ENCODE measurements at regions not wholly inside any gene's neighbourhood (a gene's known extent, or its start where the extent isn't known, plus 50 kb on each side); places are given as distances from the start of the nearest gene placed in this dataset.

GRCh38 chrX:97666890-97667289 lies 783.2 kb downstream of the RPA4 start:
- DNase-seq: no peak

- no peak for DNase-seq
Measured at GRCh38 chrX:97668126-97668525, 784.4 kb downstream of the RPA4 start.

GRCh38 chrX:97672138-97672537 lies 788.4 kb downstream of the RPA4 start:
- DNase-seq: no peak

GRCh38 chrX:97672608-97673007 lies 788.9 kb downstream of the RPA4 start:
- no peak for DNase-seq

- no peak for DNase-seq
Measured at GRCh38 chrX:97673135-97673534, 789.4 kb downstream of the RPA4 start.

- no peak for DNase-seq
Measured at GRCh38 chrX:97682991-97683840, 799.5 kb downstream of the RPA4 start.

- DNase-seq: no peak
Measured at GRCh38 chrX:97685753-97686152, 802.0 kb downstream of the RPA4 start.

- DNase-seq: no peak
Measured at GRCh38 chrX:97691901-97692455, 808.3 kb downstream of the RPA4 start.

- no peak for DNase-seq
Measured at GRCh38 chrX:97692575-97692974, 808.9 kb downstream of the RPA4 start.

- DNase-seq: no peak
Measured at GRCh38 chrX:97700547-97700946, 816.8 kb downstream of the RPA4 start.

- DNase-seq: no peak
Measured at GRCh38 chrX:97704474-97704873, 820.8 kb downstream of the RPA4 start.

- DNase-seq: no peak
Measured at GRCh38 chrX:97704881-97705280, 821.2 kb downstream of the RPA4 start.

- DNase-seq: no peak
Measured at GRCh38 chrX:97705936-97706335, 822.2 kb downstream of the RPA4 start.

- DNase-seq: no peak
Measured at GRCh38 chrX:97714072-97714471, 830.4 kb downstream of the RPA4 start.

GRCh38 chrX:97728215-97728614 lies 844.5 kb downstream of the RPA4 start:
- no peak for DNase-seq

- no peak for DNase-seq
Measured at GRCh38 chrX:97740044-97740443, 856.3 kb downstream of the RPA4 start.

- no peak for DNase-seq
Measured at GRCh38 chrX:97740886-97741285, 857.2 kb downstream of the RPA4 start.

GRCh38 chrX:97743014-97743413 lies 859.3 kb downstream of the RPA4 start:
- no peak for DNase-seq

- DNase-seq: no peak
Measured at GRCh38 chrX:97747346-97747745, 863.6 kb downstream of the RPA4 start.

- DNase-seq: no peak
Measured at GRCh38 chrX:97751016-97751415, 867.3 kb downstream of the RPA4 start.

- DNase-seq: no peak
Measured at GRCh38 chrX:97751735-97752134, 868.0 kb downstream of the RPA4 start.

- DNase-seq: no peak
Measured at GRCh38 chrX:97756879-97757278, 873.2 kb downstream of the RPA4 start.

GRCh38 chrX:97763391-97763790 lies 879.7 kb downstream of the RPA4 start:
- no peak for DNase-seq

GRCh38 chrX:97763981-97764380 lies 880.3 kb downstream of the RPA4 start:
- no peak for DNase-seq

All from KG1 (cell line).